Peyer's patch (tissue), 4 donors: ENCODE measurements at regions not wholly inside any gene's neighbourhood (a gene's known extent, or its start where the extent isn't known, plus 50 kb on each side); places are given as distances from the start of the nearest gene placed in this dataset.

ENCODE experiments used
- CTCF ChIP-seq, 6 experiments: fragments of 450-650 bp in 4 of 6; fragments of 200-600 bp in 2 of 6; sonication (generic) in 1 of 6; IDR thresholded peaks; one replicate each; pipeline ENCODE4 v1.5.1; 2017 to 2019; ENCODE audit warnings: antibody characterized with exemption in 6 of 6, mild to moderate bottlenecking in 3 of 6, moderate library complexity in 1 of 6
- POLR2A ChIP-seq, 2 donors: fragments of 450-650 bp; IDR thresholded peaks; one replicate each; pipeline ENCODE4 v1.5.1; 2017; ENCODE audit warnings: antibody characterized with exemption in 2 of 2, mild to moderate bottlenecking in 2 of 2, moderate library complexity in 2 of 2

GRCh38 chr12:91989143-91989542 is 156.5 kb downstream of the BTG1 start:
- no peak for TF ChIP-seq CTCF (IDR thresholded peaks at IDR 0.05)
- TF ChIP-seq POLR2A (IDR thresholded peaks at IDR 0.05), result no peak
